K562 (cell line): ENCODE measurements at regions not wholly inside any gene's neighbourhood (a gene's known extent, or its start where the extent isn't known, plus 50 kb on each side); places are given as distances from the start of the nearest gene placed in this dataset.

Experiments
- ATAC-seq: fragments of 200-7000 bp; cut with Tn5 transposase; 3 replicates; pipeline ENCODE4 v1.9.1; 2020; ENCODE audit warnings: moderate library complexity
- BruUV-seq: library from RNA; stranded (reverse); fragments of 400-500 nt; replicated peaks from 2 replicates; lab custom pipeline; 2021; lab: Mats Ljungman, UMichigan
- CTCF ChIA-PET: fragments of 300-600 bp; formaldehyde crosslinking; extraction: SDS; loops from one replicate; lab custom pipeline; 2021; ENCODE audit warnings: low intra/inter-chr PET ratio; lab: Yijun Ruan, JAX
- POLR2A ChIA-PET: fragments of 300-600, 350-650 bp; sonication (Branson Sonifier 250); formaldehyde crosslinking; extraction: SDS; loops from one replicate; lab custom pipeline; 2021; ENCODE audit warnings: antibody characterized with exemption, inconsistent platforms; lab: Yijun Ruan, JAX
- DNase-seq, 4 experiments: peaks; one replicate each; pipeline versions ENCODE4 v3.0.0 to v3.0.0-alpha.2; 2011 to 2018; ENCODE audit warnings: low spot score in 3 of 4, mixed read lengths in 3 of 4; ENCODE audit errors: extremely low read depth in 1 of 4
- FAIRE-seq: peaks from 2 replicates; lab custom pipeline; 2011; peaks lifted over from hg19 to GRCh38; lab: Jason Lieb, UNC
- H2AFZ ChIP-seq: 2 replicates; pipeline ENCODE4 v1.6.0; 2011; ENCODE audit warnings: low read depth, low read length, control low read depth, inconsistent platforms
- H3K27ac ChIP-seq: fragments of 200-600 bp; 3 replicates; pipeline ENCODE4 v1.8.0; 2011; ENCODE audit warnings: low read depth, mild to moderate bottlenecking, control low read depth, inconsistent platforms, low read length, moderate library complexity, mixed read lengths; ENCODE audit errors: extremely low read depth
- H3K27me3 ChIP-seq, 2 experiments: fragments of 300-600 bp in 1 of 2; 2 replicates in 1 of 2; 3 replicates in 1 of 2; pipeline versions ENCODE4 v1.6.0 to v1.8.0; 2011; ENCODE audit warnings: inconsistent platforms in 2 of 2, low read length in 2 of 2, mild to moderate bottlenecking in 1 of 2, mixed read lengths in 1 of 2, moderate library complexity in 1 of 2; ENCODE audit not compliant: control insufficient read depth in 2 of 2, insufficient read depth in 2 of 2
- H3K36me3 ChIP-seq: fragments of 300-600 bp; 3 replicates; pipeline ENCODE4 v1.8.0; 2011; ENCODE audit warnings: mild to moderate bottlenecking, low read length, inconsistent platforms; ENCODE audit not compliant: control insufficient read depth, insufficient read depth
- H3K4me1 ChIP-seq, 2 experiments: fragments of 200-600 bp in 1 of 2; replicated peaks in 1 of 2; 2 replicates in 1 of 2; 3 replicates in 1 of 2; pipeline versions ENCODE4 v1.5.1 to v1.8.0; 2011; ENCODE audit warnings: inconsistent platforms in 2 of 2, low read length in 2 of 2, mild to moderate bottlenecking in 1 of 2, mixed read lengths in 1 of 2, moderate library complexity in 1 of 2; ENCODE audit not compliant: control insufficient read depth in 2 of 2, insufficient read depth in 2 of 2
- H3K4me2 ChIP-seq: 2 replicates; pipeline ENCODE4 v1.6.1; 2011; ENCODE audit warnings: low read length, control low read depth, inconsistent platforms, mixed read lengths; ENCODE audit not compliant: insufficient read depth
- H3K4me3 ChIP-seq: fragments of 200-600 bp; sonication (generic), shearing (Covaris generic); 2 replicates; pipeline ENCODE4 v1.5.1; 2016; ENCODE audit warnings: control low read depth, inconsistent platforms
- H3K79me2 ChIP-seq: fragments of 200-600 bp; 3 replicates; pipeline ENCODE4 v1.8.0; 2011; ENCODE audit warnings: low read length, inconsistent platforms; ENCODE audit not compliant: control insufficient read depth, insufficient read depth
- H3K9ac ChIP-seq, 2 experiments: 2 replicates each; pipeline versions ENCODE4 v1.6.0 to v1.6.1; 2011; ENCODE audit warnings: low read depth in 2 of 2, low read length in 2 of 2, control low read depth in 1 of 2, inconsistent platforms in 1 of 2, mild to moderate bottlenecking in 1 of 2, mixed read lengths in 1 of 2; ENCODE audit not compliant: insufficient read depth in 1 of 2
- H3K9me1 ChIP-seq: one replicate; pipeline ENCODE4 v1.6.0; 2011; ENCODE audit warnings: inconsistent platforms, mild to moderate bottlenecking, low read length, moderate library complexity; ENCODE audit not compliant: control insufficient read depth, insufficient read depth
- H3K9me3 ChIP-seq: replicated peaks from 2 replicates; pipeline ENCODE4 v1.5.1; 2011; ENCODE audit warnings: low read depth, low read length, inconsistent platforms; ENCODE audit not compliant: control insufficient read depth, insufficient read depth
- H4K20me1 ChIP-seq: replicated peaks from 2 replicates; pipeline ENCODE4 v1.6.1; 2011; ENCODE audit warnings: low read length, inconsistent platforms, mixed read lengths; ENCODE audit not compliant: control insufficient read depth, insufficient read depth
- BRCA1 ChIP-seq, 2 experiments: fragments of 450-650 bp in 1 of 2; sonication (generic) in 1 of 2; formaldehyde crosslinking in 1 of 2; IDR thresholded peaks; 2 replicates each; pipeline versions ENCODE4 v1.5.0 to v1.6.1; 2017 to 2020; ENCODE audit warnings: mild to moderate bottlenecking in 1 of 2, missing genetic modification reagents in 1 of 2
- CXXC5 ChIP-seq: fragments of 250-450 bp; sonication (Bioruptor Pico); IDR thresholded peaks from 2 replicates; pipeline ENCODE4 v1.8.0; 2022; ENCODE audit warnings: inconsistent platforms, mild to moderate bottlenecking, moderate library complexity
- EGR1 ChIP-seq: fragments of 450-650 bp; conservative IDR thresholded peaks from 2 replicates; pipeline ENCODE4 v1.6.1; 2017; ENCODE audit warnings: mild to moderate bottlenecking
- GABPA ChIP-seq: fragments of 200-800 bp; sonication (Bioruptor generic); conservative IDR thresholded peaks from 2 replicates; pipeline ENCODE4 v1.6.1; 2016; ENCODE audit warnings: low read depth, missing genetic modification characterization, missing compliant biosample characterization
- KDM1A ChIP-seq, 2 experiments: fragments of 450-650 bp; IDR thresholded peaks; 2 replicates each; pipeline ENCODE4 v1.6.1; 2016; ENCODE audit warnings: mild to moderate bottlenecking in 2 of 2
- KDM4B ChIP-seq, 2 experiments: fragments of 450-650 bp in 1 of 2; sonication (generic) in 1 of 2; IDR thresholded peaks; 2 replicates each; pipeline ENCODE4 v1.6.1; 2016 to 2017; ENCODE audit warnings: borderline replicate concordance in 2 of 2, antibody characterized with exemption in 1 of 2, low read depth in 1 of 2, mild to moderate bottlenecking in 1 of 2
- RBBP5 ChIP-seq: fragments of 200-600 bp; sonication (generic); IDR thresholded peaks from 2 replicates; pipeline ENCODE4 v1.6.1; 2012; ENCODE audit warnings: borderline replicate concordance, mild to moderate bottlenecking, low read length, control low read depth, inconsistent platforms; ENCODE audit not compliant: insufficient read depth, poor library complexity, severe bottlenecking
- RBM39 ChIP-seq: fragments of 200-400 bp; formaldehyde crosslinking; optimal IDR thresholded peaks from 2 replicates; pipeline ENCODE3; 2018; ENCODE audit warnings: low read depth, low read length
- SMARCB1 ChIP-seq: IDR thresholded peaks from 2 replicates; pipeline ENCODE4 v1.6.1; 2011; ENCODE audit warnings: improper control_type of control experiment, low read depth; ENCODE audit not compliant: insufficient read length
- SP1 ChIP-seq: sonication (generic); formaldehyde crosslinking; IDR thresholded peaks from 2 replicates; pipeline ENCODE4 v1.8.1; 2022; ENCODE audit warnings: mild to moderate bottlenecking, missing genetic modification reagents
- ZNF12 ChIP-seq: sonication (generic); formaldehyde crosslinking; IDR thresholded peaks from 2 replicates; pipeline ENCODE4 v1.4.0; 2020; ENCODE audit warnings: mild to moderate bottlenecking, missing genetic modification reagents
- ZNF717 ChIP-seq: fragments of 250-450 bp; sonication (Bioruptor Pico); IDR thresholded peaks from 2 replicates; pipeline ENCODE4 v1.5.0; 2021
- WGBS: fragments of 100-300 bp; shearing (Covaris generic); methylation state at CpG from one replicate; pipeline ENCODE4 v1.1.6; 2016; ENCODE audit warnings: low coverage, mixed read lengths; ENCODE audit not compliant: insufficient coverage; ENCODE audit errors: missing lambda C conversion rate; 5-methylcytosine and 5-hydroxymethylcytosine counted together
- in situ Hi-C: fragments of 300-500 bp; cut with MboI; formaldehyde crosslinking; loops from 4 replicates; pipeline ENCODE4 v1.15.0; 2018; ENCODE audit warnings: inconsistent platforms, mixed read lengths
- intact Hi-C: fragments of 100-400 bp; cut with micrococcal nuclease; formaldehyde crosslinking; loops from 2 replicates; pipeline ENCODE4 v1.14.2; 2022
- TF ChIP-seq, protein P1 (sequence below): sonication (generic); formaldehyde crosslinking; IDR thresholded peaks from 2 replicates; pipeline ENCODE4 v1.8.1; 2023; ENCODE audit warnings: mild to moderate bottlenecking, missing genetic modification reagents
- TF ChIP-seq, protein P2 (sequence below): fragments of 450-650 bp; IDR thresholded peaks from 2 replicates; pipeline ENCODE4 v1.6.1; 2017; ENCODE audit warnings: mild to moderate bottlenecking, moderate library complexity
- TF ChIP-seq, protein P3 (sequence below): fragments of 250-450 bp; sonication (Bioruptor Pico); IDR thresholded peaks from 2 replicates; pipeline ENCODE4 v1.4.0; 2020; ENCODE audit warnings: mild to moderate bottlenecking, moderate library complexity

GRCh38 chr4:152195888-152196287 lies 340.0 kb downstream of the FBXW7 start:
- Histone ChIP-seq H3K4me1 (no peaks in the 10 kb centered on the region), H3K4me2 (no peak overlapping the region), H3K27ac (no peak overlapping the region), H3K9me1 (no peaks in the 10 kb centered on the region), H3K4me3 (no peak overlapping the region), H3K79me2 (no peaks in the 10 kb centered on the region), H3K36me3 (no peaks in the 10 kb centered on the region), H2AFZ (no peak overlapping the region), H4K20me1 (no peaks in the 10 kb centered on the region), H3K9me3 (no peaks in the 10 kb centered on the region), H3K27me3 (peaks cover 6 to 35% of the 10 kb centered on the region in 2 experiments; a peak in 3 of 5 replicates), H3K9ac (no peak overlapping the region)
- no peak for DNase-seq
- FAIRE-seq: no peak
- no peak for TF ChIP-seq BRCA1 (IDR thresholded peaks at IDR 0.05)
- no peak for TF ChIP-seq BRCA1 (CRISPR knock-in tag; IDR thresholded peaks at IDR 0.05)
- TF ChIP-seq CXXC5 (CRISPR knock-in tag): no peak
- no peak for TF ChIP-seq EGR1
- no peak for TF ChIP-seq ZNF717 (CRISPR knock-in tag)
- TF ChIP-seq, protein P1, sequence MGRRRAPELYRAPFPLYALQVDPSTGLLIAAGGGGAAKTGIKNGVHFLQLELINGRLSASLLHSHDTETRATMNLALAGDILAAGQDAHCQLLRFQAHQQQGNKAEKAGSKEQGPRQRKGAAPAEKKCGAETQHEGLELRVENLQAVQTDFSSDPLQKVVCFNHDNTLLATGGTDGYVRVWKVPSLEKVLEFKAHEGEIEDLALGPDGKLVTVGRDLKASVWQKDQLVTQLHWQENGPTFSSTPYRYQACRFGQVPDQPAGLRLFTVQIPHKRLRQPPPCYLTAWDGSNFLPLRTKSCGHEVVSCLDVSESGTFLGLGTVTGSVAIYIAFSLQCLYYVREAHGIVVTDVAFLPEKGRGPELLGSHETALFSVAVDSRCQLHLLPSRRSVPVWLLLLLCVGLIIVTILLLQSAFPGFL (CRISPR knock-in tag): no peak
- no peak for TF ChIP-seq RBM39
- no peak for TF ChIP-seq ZNF12
- TF ChIP-seq KDM4B (IDR thresholded peaks at IDR 0.05; ENCODE audit: borderline replicate concordance in 2 of 2, low read depth in 1 of 2): no peak
- TF ChIP-seq SP1: no peak
- TF ChIP-seq RBBP5: no peak
- TF ChIP-seq, protein P2, sequence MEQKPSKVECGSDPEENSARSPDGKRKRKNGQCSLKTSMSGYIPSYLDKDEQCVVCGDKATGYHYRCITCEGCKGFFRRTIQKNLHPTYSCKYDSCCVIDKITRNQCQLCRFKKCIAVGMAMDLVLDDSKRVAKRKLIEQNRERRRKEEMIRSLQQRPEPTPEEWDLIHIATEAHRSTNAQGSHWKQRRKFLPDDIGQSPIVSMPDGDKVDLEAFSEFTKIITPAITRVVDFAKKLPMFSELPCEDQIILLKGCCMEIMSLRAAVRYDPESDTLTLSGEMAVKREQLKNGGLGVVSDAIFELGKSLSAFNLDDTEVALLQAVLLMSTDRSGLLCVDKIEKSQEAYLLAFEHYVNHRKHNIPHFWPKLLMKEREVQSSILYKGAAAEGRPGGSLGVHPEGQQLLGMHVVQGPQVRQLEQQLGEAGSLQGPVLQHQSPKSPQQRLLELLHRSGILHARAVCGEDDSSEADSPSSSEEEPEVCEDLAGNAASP: no peak
- TF ChIP-seq, protein P3, sequence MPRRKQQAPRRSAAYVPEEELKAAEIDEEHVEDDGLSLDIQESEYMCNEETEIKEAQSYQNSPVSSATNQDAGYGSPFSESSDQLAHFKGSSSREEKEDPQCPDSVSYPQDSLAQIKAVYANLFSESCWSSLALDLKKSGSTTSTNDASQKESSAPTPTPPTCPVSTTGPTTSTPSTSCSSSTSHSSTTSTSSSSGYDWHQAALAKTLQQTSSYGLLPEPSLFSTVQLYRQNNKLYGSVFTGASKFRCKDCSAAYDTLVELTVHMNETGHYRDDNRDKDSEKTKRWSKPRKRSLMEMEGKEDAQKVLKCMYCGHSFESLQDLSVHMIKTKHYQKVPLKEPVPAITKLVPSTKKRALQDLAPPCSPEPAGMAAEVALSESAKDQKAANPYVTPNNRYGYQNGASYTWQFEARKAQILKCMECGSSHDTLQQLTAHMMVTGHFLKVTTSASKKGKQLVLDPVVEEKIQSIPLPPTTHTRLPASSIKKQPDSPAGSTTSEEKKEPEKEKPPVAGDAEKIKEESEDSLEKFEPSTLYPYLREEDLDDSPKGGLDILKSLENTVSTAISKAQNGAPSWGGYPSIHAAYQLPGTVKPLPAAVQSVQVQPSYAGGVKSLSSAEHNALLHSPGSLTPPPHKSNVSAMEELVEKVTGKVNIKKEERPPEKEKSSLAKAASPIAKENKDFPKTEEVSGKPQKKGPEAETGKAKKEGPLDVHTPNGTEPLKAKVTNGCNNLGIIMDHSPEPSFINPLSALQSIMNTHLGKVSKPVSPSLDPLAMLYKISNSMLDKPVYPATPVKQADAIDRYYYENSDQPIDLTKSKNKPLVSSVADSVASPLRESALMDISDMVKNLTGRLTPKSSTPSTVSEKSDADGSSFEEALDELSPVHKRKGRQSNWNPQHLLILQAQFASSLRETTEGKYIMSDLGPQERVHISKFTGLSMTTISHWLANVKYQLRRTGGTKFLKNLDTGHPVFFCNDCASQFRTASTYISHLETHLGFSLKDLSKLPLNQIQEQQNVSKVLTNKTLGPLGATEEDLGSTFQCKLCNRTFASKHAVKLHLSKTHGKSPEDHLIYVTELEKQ (CRISPR knock-in tag): no peak
- no peak for TF ChIP-seq SMARCB1
- TF ChIP-seq GABPA: no peak
- TF ChIP-seq KDM1A (IDR thresholded peaks at IDR 0.05): no peak
- no TSS peak for BruUV-seq
- POLR2A ChIA-PET: no interaction called here
- CTCF ChIA-PET: no interaction called here
- WGBS: 4% methylated on average over 4 of the region's 4 CpGs
- intact Hi-C loops: no loop called here
- no peak for ATAC-seq
- in situ Hi-C loops: no loop called here
